ENCODE measurements at regions not wholly inside any gene's neighbourhood (a gene's known extent, or its start where the extent isn't known, plus 50 kb on each side); places are given as distances from the start of the nearest gene placed in this dataset.
"Not testable (repeated sequence)": the region's sequence is repeated elsewhere in the genome, so short reads cannot be mapped to it uniquely, and the experiment has no call there.

GRCh38 chr4:149045731-149046130, 603.5 kb upstream of the NR3C2 start:
- DNase-seq (ENCODE audit: low read depth), result no peak

GRCh38 chr4:149039786-149040185, 597.6 kb upstream of the NR3C2 start:
- not testable (repeated sequence) for DNase-seq (ENCODE audit: low read depth)

GRCh38 chr4:149031399-149031798, 589.2 kb upstream of the NR3C2 start:
- DNase-seq (ENCODE audit: low read depth), result no peak

GRCh38 chr4:149029056-149029651, 586.9 kb upstream of the NR3C2 start:
- DNase-seq (ENCODE audit: low read depth), result no peak

- DNase-seq (ENCODE audit: low read depth), result no peak
Observed at GRCh38 chr4:149026696-149027095, 584.5 kb upstream of the NR3C2 start.

GRCh38 chr4:149017002-149017734, 575.0 kb upstream of the NR3C2 start:
- no peak for DNase-seq (ENCODE audit: low read depth)

- no peak for DNase-seq (ENCODE audit: low read depth)
Observed at GRCh38 chr4:149009223-149009622, 567.0 kb upstream of the NR3C2 start.

GRCh38 chr4:149008415-149009025, 566.3 kb upstream of the NR3C2 start:
- DNase-seq (ENCODE audit: low read depth), result no peak

- DNase-seq (ENCODE audit: low read depth), result no peak
Observed at GRCh38 chr4:149005191-149005590, 563.0 kb upstream of the NR3C2 start.

GRCh38 chr4:148999924-149000323, 557.7 kb upstream of the NR3C2 start:
- no peak for DNase-seq (ENCODE audit: low read depth)

GRCh38 chr4:148998719-148999118, 556.5 kb upstream of the NR3C2 start:
- no peak for DNase-seq (ENCODE audit: low read depth)

- no peak for DNase-seq (ENCODE audit: low read depth)
Observed at GRCh38 chr4:148986951-148987350, 544.7 kb upstream of the NR3C2 start.

- DNase-seq (ENCODE audit: low read depth), result no peak
Observed at GRCh38 chr4:148984951-148985350, 542.7 kb upstream of the NR3C2 start.

GRCh38 chr4:148982200-148982599, 540.0 kb upstream of the NR3C2 start:
- DNase-seq (ENCODE audit: low read depth), result no peak

- no peak for DNase-seq (ENCODE audit: low read depth)
Observed at GRCh38 chr4:148980782-148981480, 538.7 kb upstream of the NR3C2 start.

- DNase-seq (ENCODE audit: low read depth), result no peak
Observed at GRCh38 chr4:148978301-148978700, 536.1 kb upstream of the NR3C2 start.

GRCh38 chr4:148975464-148975863, 533.2 kb upstream of the NR3C2 start:
- no peak for DNase-seq (ENCODE audit: low read depth)

- DNase-seq (ENCODE audit: low read depth), result no peak
Observed at GRCh38 chr4:148965080-148965479, 522.9 kb upstream of the NR3C2 start.

- DNase-seq (ENCODE audit: low read depth), result no peak
Observed at GRCh38 chr4:148964456-148964855, 522.2 kb upstream of the NR3C2 start.

GRCh38 chr4:148962539-148963290, 520.5 kb upstream of the NR3C2 start:
- no peak for DNase-seq (ENCODE audit: low read depth)

GRCh38 chr4:148961526-148961925, 519.3 kb upstream of the NR3C2 start:
- DNase-seq (ENCODE audit: low read depth), result no peak

GRCh38 chr4:148958317-148958716, 516.1 kb upstream of the NR3C2 start:
- DNase-seq (ENCODE audit: low read depth), result no peak

Data from GM04503 (cell line).